ENCODE measurements at regions not wholly inside any gene's neighbourhood (a gene's known extent, or its start where the extent isn't known, plus 50 kb on each side); places are given as distances from the start of the nearest gene placed in this dataset.

DNA sequence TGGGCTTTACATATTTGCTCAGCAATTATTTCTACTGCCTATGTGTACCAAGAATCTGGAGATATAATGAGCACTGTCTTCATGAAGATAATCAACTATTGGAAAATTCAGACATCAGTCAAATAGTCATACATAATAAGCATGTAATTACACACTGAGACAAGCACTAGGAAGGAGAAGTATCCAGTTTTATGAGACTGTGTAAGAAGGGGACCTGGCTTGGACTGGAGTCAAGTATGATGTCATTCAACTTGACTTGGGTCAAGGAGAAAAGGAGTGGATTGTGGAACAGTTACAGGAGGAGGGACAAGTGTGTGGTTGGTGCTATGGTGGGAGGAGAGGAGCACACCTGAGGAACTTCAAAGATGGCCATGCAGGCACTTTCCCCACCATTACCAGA, 419.8 kb upstream of the TRIB2 start:
- TF ChIP-seq, protein P1, sequence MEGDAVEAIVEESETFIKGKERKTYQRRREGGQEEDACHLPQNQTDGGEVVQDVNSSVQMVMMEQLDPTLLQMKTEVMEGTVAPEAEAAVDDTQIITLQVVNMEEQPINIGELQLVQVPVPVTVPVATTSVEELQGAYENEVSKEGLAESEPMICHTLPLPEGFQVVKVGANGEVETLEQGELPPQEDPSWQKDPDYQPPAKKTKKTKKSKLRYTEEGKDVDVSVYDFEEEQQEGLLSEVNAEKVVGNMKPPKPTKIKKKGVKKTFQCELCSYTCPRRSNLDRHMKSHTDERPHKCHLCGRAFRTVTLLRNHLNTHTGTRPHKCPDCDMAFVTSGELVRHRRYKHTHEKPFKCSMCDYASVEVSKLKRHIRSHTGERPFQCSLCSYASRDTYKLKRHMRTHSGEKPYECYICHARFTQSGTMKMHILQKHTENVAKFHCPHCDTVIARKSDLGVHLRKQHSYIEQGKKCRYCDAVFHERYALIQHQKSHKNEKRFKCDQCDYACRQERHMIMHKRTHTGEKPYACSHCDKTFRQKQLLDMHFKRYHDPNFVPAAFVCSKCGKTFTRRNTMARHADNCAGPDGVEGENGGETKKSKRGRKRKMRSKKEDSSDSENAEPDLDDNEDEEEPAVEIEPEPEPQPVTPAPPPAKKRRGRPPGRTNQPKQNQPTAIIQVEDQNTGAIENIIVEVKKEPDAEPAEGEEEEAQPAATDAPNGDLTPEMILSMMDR (IDR thresholded peaks at IDR 0.05): no peak
- TF ChIP-seq POLR2AphosphoS5 (IDR thresholded peaks at IDR 0.05) (no peak), EP300 (IDR thresholded peaks at IDR 0.05) (no peak)
